Stomach (tissue), 4 donors: ENCODE measurements at regions not wholly inside any gene's neighbourhood (a gene's known extent, or its start where the extent isn't known, plus 50 kb on each side); places are given as distances from the start of the nearest gene placed in this dataset.

Experiments
- POLR2AphosphoS5 ChIP-seq, 3 donors: sonication (generic); formaldehyde crosslinking; IDR thresholded peaks; one replicate each; pipeline ENCODE4 v1.6.1; 2016; ENCODE audit warnings: antibody characterized with exemption in 3 of 3
- TF ChIP-seq, protein P1 (sequence below), 7 experiments: fragments of 450-650 bp in 4 of 7; fragments of 200-600 bp in 3 of 7; sonication (generic) in 3 of 7; IDR thresholded peaks; one replicate each; pipeline ENCODE4 v1.5.1; 2016 to 2019; ENCODE audit warnings: antibody characterized with exemption in 7 of 7, control low read depth in 2 of 7, mild to moderate bottlenecking in 1 of 7

DNA sequence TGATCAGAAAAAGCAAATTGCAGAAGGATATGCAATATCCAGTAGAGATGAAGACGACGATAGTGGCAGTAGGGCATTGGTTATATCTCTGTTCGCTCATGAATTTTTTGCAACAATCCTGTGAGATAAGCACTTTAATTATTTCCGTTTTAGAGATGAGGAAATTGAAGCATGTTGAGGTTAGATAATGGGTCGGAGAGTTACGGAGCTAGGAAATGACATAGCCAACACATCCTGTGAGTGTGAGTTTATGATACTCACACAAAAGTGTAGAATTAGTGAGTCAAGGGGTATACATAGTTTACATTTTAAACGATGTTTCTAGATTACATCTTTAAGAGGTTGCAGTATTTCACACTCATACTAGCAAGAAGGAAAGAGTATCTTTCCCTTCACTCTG, 123.1 kb upstream of the ARL4C start:
- TF ChIP-seq, protein P1, sequence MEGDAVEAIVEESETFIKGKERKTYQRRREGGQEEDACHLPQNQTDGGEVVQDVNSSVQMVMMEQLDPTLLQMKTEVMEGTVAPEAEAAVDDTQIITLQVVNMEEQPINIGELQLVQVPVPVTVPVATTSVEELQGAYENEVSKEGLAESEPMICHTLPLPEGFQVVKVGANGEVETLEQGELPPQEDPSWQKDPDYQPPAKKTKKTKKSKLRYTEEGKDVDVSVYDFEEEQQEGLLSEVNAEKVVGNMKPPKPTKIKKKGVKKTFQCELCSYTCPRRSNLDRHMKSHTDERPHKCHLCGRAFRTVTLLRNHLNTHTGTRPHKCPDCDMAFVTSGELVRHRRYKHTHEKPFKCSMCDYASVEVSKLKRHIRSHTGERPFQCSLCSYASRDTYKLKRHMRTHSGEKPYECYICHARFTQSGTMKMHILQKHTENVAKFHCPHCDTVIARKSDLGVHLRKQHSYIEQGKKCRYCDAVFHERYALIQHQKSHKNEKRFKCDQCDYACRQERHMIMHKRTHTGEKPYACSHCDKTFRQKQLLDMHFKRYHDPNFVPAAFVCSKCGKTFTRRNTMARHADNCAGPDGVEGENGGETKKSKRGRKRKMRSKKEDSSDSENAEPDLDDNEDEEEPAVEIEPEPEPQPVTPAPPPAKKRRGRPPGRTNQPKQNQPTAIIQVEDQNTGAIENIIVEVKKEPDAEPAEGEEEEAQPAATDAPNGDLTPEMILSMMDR (IDR thresholded peaks at IDR 0.05), result no peak
- TF ChIP-seq POLR2AphosphoS5 (IDR thresholded peaks at IDR 0.05), result no peak
